Liver (tissue), 8 donors: ENCODE measurements at regions not wholly inside any gene's neighbourhood (a gene's known extent, or its start where the extent isn't known, plus 50 kb on each side); places are given as distances from the start of the nearest gene placed in this dataset.

ENCODE experiments used
- DNase-seq: peaks from one replicate; pipeline ENCODE4 v3.0.0-alpha.2; 2017; ENCODE audit warnings: low spot score
- H3K27ac ChIP-seq, 2 donors: one replicate each; pipeline ENCODE4 v1.7.0; 2013; ENCODE audit warnings: inconsistent platforms in 2 of 2, low read length in 2 of 2, control low read depth in 1 of 2, low read depth in 1 of 2, mild to moderate bottlenecking in 1 of 2
- H3K27me3 ChIP-seq, 4 donors: one replicate each; pipeline versions ENCODE4 v1.6.1 to v1.7.0; 2013; ENCODE audit warnings: low read length in 3 of 4, inconsistent platforms in 1 of 4, mild to moderate bottlenecking in 1 of 4, moderate library complexity in 1 of 4; ENCODE audit not compliant: control insufficient read depth in 4 of 4, insufficient read depth in 4 of 4
- H3K36me3 ChIP-seq, 4 donors: one replicate each; pipeline versions ENCODE4 v1.6.1 to v1.7.0; 2013; ENCODE audit warnings: low read length in 3 of 4, mild to moderate bottlenecking in 3 of 4, low read depth in 1 of 4, moderate library complexity in 1 of 4; ENCODE audit not compliant: control insufficient read depth in 4 of 4, insufficient read depth in 3 of 4
- H3K4me1 ChIP-seq, 4 donors: one replicate each; pipeline versions ENCODE4 v1.6.1 to v1.7.0; 2013; ENCODE audit warnings: low read length in 3 of 4, mild to moderate bottlenecking in 3 of 4, moderate library complexity in 1 of 4; ENCODE audit not compliant: control insufficient read depth in 4 of 4, insufficient read depth in 4 of 4
- H3K4me3 ChIP-seq, 3 donors: one replicate each; pipeline versions ENCODE4 v1.6.1 to v1.7.0; 2013; ENCODE audit warnings: low read length in 3 of 3, control low read depth in 1 of 3, low read depth in 1 of 3, mild to moderate bottlenecking in 1 of 3
- H3K9ac ChIP-seq, 2 donors: one replicate each; pipeline ENCODE4 v1.7.0; 2013; ENCODE audit warnings: low read length in 2 of 2, mild to moderate bottlenecking in 2 of 2, moderate library complexity in 2 of 2, control low read depth in 1 of 2, low read depth in 1 of 2
- H3K9me3 ChIP-seq, 4 donors: one replicate each; pipeline versions ENCODE4 v1.6.1 to v1.7.0; 2013; ENCODE audit warnings: low read length in 3 of 4; ENCODE audit not compliant: control insufficient read depth in 4 of 4
- CTCF ChIP-seq: fragments of 150-350 bp; IDR thresholded peaks from 2 replicates; pipeline ENCODE4 v1.5.1; 2017; ENCODE audit warnings: improper control_type of control experiment, low read depth, low read length; ENCODE audit not compliant: missing input control
- EGR1 ChIP-seq, 2 donors: IDR thresholded peaks; 2 replicates each; pipeline ENCODE4 v1.6.1; 2016 to 2018; ENCODE audit warnings: antibody characterized with exemption in 2 of 2, low read depth in 2 of 2
- FOXA2 ChIP-seq: IDR thresholded peaks from 2 replicates; pipeline ENCODE4 v1.6.1; 2016; ENCODE audit warnings: antibody characterized with exemption
- GABPA ChIP-seq, 2 donors: IDR thresholded peaks in 1 of 2; conservative IDR thresholded peaks in 1 of 2; 2 replicates each; pipeline ENCODE4 v1.6.1; 2016; ENCODE audit warnings: antibody characterized with exemption in 2 of 2, mild to moderate bottlenecking in 1 of 2, moderate library complexity in 1 of 2
- HNF4A ChIP-seq, 2 donors: conservative IDR thresholded peaks; 2 replicates each; pipeline ENCODE4 v1.6.1; 2016; ENCODE audit warnings: antibody characterized with exemption in 2 of 2, mild to moderate bottlenecking in 2 of 2
- HNF4G ChIP-seq: IDR thresholded peaks from 2 replicates; pipeline ENCODE4 v1.6.1; 2016; ENCODE audit warnings: antibody characterized with exemption
- JUND ChIP-seq, 2 donors: IDR thresholded peaks; 2 replicates each; pipeline ENCODE4 v1.6.1; 2016; ENCODE audit warnings: antibody characterized with exemption in 2 of 2
- MAX ChIP-seq: IDR thresholded peaks from 2 replicates; pipeline ENCODE4 v1.6.1; 2016; ENCODE audit warnings: antibody characterized with exemption
- RAD21 ChIP-seq, 2 donors: IDR thresholded peaks; 2 replicates each; pipeline ENCODE4 v1.6.1; 2016; ENCODE audit warnings: antibody characterized with exemption in 2 of 2, mild to moderate bottlenecking in 2 of 2
- RXRA ChIP-seq, 2 donors: IDR thresholded peaks; 2 replicates each; pipeline ENCODE4 v1.6.1; 2017 to 2018; ENCODE audit warnings: antibody characterized with exemption in 2 of 2, mild to moderate bottlenecking in 1 of 2
- SP1 ChIP-seq: IDR thresholded peaks from 2 replicates; pipeline ENCODE4 v1.6.1; 2018; ENCODE audit warnings: antibody characterized with exemption, mild to moderate bottlenecking
- TAF1 ChIP-seq: conservative IDR thresholded peaks from 2 replicates; pipeline ENCODE4 v1.6.1; 2016; ENCODE audit warnings: antibody characterized with exemption, mild to moderate bottlenecking
- YY1 ChIP-seq: IDR thresholded peaks from 2 replicates; pipeline ENCODE4 v1.6.1; 2016; ENCODE audit warnings: antibody characterized with exemption, mild to moderate bottlenecking
- WGBS: extraction: QIAGEN DNeasy Blood & Tissue Kit; methylation state at CpG from one replicate; pipeline ENCODE4 v1.1.7; 2013; 5-methylcytosine and 5-hydroxymethylcytosine counted together
- TF ChIP-seq, protein P1 (sequence below): IDR thresholded peaks from 2 replicates; pipeline ENCODE4 v1.6.1; 2016; ENCODE audit warnings: antibody characterized with exemption
- TF ChIP-seq, protein P2 (sequence below): IDR thresholded peaks from 2 replicates; pipeline ENCODE4 v1.6.1; 2016; ENCODE audit warnings: antibody characterized with exemption
- TF ChIP-seq, protein P3 (sequence below): IDR thresholded peaks from 2 replicates; pipeline ENCODE4 v1.6.1; 2016; ENCODE audit warnings: antibody characterized with exemption, mild to moderate bottlenecking
- donor health status: healthy.
- donor health status: healthy.
- donor health status: healthy.
- donor health status: healthy.
- donor health status: healthy.

- Histone ChIP-seq H3K4me3 (no peak overlapping the region), H3K27me3 (no peaks in the 10 kb centered on the region), H3K9me3 (no peaks in the 10 kb centered on the region), H3K36me3 (no peaks in the 10 kb centered on the region), H3K27ac (no peak overlapping the region), H3K4me1 (no peaks in the 10 kb centered on the region), H3K9ac (no peak overlapping the region)
- TF ChIP-seq, protein P1, sequence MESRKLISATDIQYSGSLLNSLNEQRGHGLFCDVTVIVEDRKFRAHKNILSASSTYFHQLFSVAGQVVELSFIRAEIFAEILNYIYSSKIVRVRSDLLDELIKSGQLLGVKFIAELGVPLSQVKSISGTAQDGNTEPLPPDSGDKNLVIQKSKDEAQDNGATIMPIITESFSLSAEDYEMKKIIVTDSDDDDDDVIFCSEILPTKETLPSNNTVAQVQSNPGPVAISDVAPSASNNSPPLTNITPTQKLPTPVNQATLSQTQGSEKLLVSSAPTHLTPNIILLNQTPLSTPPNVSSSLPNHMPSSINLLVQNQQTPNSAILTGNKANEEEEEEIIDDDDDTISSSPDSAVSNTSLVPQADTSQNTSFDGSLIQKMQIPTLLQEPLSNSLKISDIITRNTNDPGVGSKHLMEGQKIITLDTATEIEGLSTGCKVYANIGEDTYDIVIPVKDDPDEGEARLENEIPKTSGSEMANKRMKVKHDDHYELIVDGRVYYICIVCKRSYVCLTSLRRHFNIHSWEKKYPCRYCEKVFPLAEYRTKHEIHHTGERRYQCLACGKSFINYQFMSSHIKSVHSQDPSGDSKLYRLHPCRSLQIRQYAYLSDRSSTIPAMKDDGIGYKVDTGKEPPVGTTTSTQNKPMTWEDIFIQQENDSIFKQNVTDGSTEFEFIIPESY, result no peak
- TF ChIP-seq YY1 (no peak), HNF4A (conservative IDR thresholded peaks at IDR 0.05) (no peak), HNF4G (no peak), CTCF (no peak), RAD21 (IDR thresholded peaks at IDR 0.05) (no peak), JUND (IDR thresholded peaks at IDR 0.05) (no peak), EGR1 (IDR thresholded peaks at IDR 0.05; ENCODE audit: low read depth in 2 of 2) (no peak), RXRA (IDR thresholded peaks at IDR 0.05) (no peak), TAF1 (no peak), MAX (no peak), FOXA2 (no peak), GABPA (IDR thresholded peaks at IDR 0.05 in 1 of 2, conservative IDR thresholded peaks at IDR 0.05 in 1 of 2) (no peak), SP1 (no peak)
- TF ChIP-seq, protein P2, sequence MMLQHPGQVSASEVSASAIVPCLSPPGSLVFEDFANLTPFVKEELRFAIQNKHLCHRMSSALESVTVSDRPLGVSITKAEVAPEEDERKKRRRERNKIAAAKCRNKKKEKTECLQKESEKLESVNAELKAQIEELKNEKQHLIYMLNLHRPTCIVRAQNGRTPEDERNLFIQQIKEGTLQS, result no peak
- TF ChIP-seq, protein P3, sequence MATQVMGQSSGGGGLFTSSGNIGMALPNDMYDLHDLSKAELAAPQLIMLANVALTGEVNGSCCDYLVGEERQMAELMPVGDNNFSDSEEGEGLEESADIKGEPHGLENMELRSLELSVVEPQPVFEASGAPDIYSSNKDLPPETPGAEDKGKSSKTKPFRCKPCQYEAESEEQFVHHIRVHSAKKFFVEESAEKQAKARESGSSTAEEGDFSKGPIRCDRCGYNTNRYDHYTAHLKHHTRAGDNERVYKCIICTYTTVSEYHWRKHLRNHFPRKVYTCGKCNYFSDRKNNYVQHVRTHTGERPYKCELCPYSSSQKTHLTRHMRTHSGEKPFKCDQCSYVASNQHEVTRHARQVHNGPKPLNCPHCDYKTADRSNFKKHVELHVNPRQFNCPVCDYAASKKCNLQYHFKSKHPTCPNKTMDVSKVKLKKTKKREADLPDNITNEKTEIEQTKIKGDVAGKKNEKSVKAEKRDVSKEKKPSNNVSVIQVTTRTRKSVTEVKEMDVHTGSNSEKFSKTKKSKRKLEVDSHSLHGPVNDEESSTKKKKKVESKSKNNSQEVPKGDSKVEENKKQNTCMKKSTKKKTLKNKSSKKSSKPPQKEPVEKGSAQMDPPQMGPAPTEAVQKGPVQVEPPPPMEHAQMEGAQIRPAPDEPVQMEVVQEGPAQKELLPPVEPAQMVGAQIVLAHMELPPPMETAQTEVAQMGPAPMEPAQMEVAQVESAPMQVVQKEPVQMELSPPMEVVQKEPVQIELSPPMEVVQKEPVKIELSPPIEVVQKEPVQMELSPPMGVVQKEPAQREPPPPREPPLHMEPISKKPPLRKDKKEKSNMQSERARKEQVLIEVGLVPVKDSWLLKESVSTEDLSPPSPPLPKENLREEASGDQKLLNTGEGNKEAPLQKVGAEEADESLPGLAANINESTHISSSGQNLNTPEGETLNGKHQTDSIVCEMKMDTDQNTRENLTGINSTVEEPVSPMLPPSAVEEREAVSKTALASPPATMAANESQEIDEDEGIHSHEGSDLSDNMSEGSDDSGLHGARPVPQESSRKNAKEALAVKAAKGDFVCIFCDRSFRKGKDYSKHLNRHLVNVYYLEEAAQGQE, result no peak
- 84% methylated on average over 6 of the region's 6 CpGs for WGBS
- DNase-seq, result no peak
Observed at GRCh38 chr7:138359870-138360559, 100.0 kb upstream of the TRIM24 start.
